Brain pericyte (primary cell): ENCODE measurements at regions not wholly inside any gene's neighbourhood (a gene's known extent, or its start where the extent isn't known, plus 50 kb on each side); places are given as distances from the start of the nearest gene placed in this dataset.

Experiments
- DNase-seq: peaks from one replicate; pipeline ENCODE4 v3.0.0-alpha.2; 2012; ENCODE audit warnings: low read depth, low spot score

DNA sequence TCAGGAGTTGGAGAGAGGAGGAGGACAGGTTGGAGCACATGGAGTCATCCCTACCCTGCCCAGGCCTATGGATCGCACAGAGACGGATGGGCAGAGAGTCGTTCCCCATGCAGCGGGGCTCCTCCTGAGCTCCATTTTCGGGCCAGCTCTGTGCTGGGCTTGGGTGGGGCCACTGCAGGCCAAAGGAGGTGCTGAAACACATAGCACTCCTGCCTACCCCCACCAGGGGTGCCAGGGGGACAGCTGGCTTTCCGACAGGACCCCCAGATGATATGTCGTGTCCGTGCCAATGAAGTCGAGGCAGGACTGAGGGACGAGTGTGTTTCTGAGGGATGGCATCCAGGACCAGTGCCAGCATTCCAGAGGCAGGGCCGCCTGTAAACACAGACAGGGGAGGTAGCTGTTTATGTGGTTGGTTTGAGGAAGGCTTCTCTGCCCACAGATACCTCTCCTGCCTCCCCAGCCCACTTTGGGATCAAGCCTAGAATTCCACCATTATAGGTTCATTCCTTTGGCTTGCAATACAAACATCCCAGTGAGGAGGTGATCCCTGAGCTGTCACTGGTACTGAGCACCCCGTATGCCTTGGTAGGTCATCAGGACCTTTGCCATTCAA lies 116.6 kb downstream of the GLI2 start:
- no peak for DNase-seq

DNA sequence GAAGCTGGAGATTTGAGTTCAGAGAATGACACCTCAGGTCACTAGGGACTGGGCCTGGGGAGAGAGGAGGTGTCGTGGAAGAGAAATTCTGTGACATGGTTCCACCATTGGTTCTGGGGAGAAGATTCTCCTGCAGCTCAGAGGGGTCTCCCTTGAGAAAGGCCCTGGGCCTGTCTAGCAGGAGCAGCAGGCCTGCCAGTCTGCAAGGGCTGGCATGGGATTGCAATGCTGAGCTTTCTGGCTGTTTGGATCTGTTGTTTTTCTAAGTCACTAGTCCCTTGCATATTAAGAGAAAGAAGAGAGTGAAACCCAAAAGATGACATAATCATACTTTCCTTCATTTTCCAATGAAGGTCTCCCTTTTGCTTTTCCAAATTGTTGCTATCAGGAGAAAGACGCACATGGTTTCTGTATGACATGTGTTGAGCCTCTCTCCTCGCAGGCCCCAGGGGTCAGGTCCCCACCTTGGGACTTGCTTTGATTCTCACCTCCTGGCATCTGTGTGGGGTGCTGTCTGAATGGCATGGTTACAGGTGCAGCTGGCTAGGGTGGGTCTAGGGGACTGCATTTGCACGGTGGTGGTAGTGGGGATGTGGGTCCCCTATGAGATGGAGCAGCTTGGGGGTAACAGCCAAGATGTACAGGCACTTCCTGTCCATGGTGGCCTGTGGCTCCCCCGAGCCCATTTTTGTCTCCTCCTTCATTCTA lies 117.8 kb downstream of the GLI2 start:
- DNase-seq, result no peak

DNA sequence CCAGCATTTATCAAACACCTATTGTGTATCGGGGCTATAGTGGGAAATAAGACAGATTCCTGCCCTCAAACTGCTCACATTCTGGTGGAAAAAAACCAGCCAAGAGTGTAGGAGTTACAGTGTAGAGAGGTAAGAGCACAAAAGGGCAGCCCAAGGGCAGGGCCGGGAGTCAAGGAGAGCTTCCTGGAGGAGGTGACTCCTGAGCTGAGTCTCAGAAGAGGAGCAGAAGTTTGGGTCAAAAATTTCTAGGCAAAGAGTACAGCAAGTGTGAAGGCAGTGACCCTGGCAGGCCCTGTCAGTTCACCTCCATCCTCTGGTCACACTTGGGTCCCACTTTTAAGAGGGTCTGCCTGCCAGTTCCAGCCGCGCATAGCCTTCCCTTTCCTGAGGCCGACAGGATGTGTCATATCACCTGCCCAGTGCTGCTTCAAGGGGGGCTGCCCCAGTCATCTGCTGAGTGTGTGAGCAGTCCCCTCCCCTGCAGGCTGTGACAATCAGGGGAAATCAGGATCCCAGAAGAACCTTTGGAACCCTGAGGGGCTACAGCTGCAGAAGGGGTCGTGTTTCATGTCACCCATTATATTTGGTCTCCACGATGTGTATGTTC lies 118.4 kb downstream of the GLI2 start:
- no peak for DNase-seq

DNA sequence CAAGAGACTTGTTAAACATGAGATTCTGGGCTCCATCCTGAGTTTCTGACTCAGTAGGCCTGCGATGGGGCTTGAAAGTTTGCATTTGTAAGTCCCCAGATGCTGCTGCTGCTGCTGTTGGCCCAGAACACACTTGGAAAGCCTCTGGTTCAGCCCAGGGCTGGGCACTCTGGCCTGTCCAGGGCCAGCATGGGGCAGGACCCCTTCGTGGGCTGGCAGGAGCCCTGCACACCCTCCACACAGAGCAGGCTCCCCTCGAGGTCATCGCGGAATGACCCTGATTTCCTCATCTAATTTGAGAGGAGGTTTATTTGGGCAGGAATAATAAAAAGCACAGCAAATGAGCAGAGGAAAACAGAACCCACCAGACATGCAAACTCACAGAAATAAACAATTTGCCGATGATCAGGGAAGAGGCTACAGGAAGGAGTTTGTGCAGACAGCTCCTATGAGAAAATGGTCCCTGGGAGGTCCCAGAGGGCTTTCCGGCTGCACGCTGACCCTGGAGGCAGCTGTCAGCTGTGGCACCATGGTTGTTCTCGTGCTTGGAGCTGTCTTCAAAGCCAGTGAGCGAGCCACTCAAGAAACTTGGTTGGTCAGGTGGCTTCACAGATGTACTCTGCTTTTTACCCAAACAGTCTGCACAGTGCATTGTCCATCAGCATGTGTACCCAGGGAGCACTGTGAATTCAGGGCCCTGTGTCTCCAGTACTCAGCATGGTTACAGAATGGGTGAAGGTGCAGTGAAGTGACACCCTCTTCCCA lies 119.3 kb downstream of the GLI2 start:
- no peak for DNase-seq

DNA sequence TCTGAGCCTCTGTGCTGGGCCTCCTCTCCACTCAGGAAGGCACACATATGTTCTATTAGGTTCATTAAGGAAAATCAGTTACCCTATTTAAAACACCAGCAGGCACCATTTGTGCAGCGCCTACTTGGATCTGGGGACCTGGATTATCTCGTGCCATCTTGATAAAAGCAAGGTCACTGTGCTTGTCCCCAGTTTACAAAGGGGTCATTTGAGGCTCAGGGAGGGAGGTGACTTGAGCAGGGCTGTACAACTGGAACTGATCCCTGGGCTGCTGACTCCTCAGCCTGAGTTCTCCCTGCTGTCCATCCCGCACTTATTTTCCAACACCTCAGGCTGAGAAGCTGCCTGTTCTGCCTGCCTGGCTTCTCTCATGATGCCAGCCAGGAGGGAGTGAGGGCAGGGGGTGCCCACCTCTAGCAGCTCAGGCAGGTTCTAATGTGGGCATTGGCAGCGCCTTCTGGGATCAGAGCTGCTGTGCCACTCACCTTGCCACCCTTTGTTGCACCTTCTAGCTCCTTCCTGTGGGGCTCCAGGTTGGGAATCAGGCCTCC lies 120.3 kb downstream of the GLI2 start:
- no peak for DNase-seq

DNA sequence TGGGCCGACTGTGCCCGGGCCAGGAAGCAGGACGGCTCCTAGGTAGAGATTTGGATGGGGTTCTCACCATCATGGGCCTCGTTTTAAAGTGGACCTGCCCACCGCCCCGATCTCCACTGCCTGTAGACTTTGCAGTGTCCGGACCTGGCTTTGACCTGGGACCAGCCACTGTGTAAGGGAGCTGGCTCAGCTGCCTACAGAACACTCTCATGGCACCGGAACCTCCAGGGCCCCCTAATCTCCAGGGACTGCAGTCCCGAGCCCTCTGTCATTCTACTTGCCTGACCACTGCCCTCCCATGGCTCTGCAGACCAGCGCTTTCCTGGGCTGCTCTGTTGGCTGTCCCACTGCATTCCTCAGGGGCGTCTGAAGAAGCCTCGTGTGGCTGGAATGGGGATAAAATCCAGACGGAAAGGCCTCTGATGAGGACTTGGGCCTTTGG lies 120.8 kb downstream of the GLI2 start:
- no peak for DNase-seq

DNA sequence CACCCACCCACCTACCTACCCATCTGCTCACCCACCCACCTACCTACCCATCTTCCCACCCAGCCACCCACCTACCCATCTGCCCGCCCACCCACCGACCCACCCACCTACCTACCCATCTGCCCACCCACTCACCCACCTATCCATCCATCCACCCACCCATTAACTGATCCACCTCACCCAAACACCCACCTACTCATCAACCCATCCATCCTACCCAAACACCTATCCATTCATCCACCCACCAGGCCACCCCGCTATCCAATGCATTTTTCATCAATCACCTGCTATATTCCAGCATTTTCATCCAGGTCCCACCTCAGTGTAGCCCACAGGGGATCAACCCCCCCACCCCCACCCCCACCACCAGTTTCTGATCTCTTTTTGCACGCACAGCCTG lies 121.8 kb downstream of the GLI2 start:
- DNase-seq, result no peak

DNA sequence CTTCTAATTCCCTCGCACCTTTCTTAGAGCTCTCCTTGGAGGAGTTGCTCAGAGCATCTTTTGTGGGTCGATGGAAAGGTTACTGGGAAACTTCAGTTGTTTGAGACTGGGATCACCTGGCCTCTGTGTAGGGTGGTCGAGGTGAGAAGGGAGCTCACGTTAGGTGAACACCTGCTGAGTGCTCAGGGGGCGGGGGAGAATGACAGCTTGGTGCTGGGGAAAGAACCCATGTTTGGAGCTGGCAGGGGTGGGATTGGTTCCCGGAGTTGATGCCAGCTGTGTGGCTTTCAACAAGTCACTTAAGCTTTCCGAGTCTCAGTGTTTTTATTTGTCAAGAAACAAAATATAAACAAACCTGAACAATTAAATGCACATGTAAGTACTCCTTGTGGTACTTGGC lies 122.3 kb downstream of the GLI2 start:
- DNase-seq, result no peak

DNA sequence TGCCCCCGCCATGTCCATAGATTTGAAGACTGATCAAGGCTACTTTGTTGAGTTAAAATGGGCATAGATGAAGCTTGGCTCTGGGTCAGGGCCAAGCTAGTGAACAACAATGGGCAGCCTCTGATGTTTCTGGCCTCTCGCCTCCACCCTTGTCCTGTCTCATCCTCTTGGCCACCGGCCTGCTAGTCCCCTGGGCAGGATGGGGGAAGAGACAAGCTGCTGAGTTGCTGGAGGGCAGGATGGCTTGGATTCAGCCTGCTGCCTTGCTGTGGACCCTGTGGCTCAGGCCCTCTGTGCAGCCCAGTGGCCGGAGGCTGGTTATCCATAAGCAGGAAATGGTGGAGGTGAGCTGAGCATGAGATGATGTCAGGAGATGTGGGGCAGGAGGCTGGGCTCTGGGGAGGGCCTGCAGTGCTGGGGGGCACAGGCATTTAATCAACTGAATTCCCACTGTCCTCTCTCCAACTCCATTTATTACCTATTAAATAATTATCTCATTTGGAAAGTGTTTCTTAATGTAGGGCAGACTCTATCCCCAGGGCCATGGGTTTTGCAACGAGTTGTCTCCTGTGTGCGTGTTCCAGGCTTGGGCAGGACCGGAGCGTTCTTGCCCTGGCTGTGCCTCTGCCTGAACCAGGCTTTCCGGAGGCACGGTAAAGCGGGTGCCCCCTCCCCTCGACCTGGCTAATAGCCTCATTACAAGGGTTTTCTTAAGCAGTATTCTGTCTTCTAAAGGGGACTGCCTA lies 122.9 kb downstream of the GLI2 start:
- no peak for DNase-seq

DNA sequence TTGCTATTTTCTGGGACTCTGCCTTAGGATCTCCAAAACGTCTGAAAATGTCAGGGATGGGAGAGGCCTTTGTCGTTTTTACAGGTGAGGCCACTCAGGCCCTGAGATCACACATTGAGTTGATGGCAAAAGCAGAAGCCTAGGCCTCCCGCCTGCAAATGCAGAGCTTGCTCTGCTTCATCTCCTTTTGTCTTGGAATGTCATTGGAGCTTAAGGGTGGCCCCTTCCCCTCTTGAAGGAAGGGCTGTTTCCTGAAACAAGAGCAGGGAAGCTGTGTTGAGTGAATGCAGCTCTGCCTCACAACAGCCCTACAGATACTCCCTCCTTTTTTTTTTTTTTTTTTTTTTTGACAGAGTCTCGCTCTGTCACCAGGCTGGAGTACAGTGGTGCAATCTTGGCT lies 123.5 kb downstream of the GLI2 start:
- no peak for DNase-seq

DNA sequence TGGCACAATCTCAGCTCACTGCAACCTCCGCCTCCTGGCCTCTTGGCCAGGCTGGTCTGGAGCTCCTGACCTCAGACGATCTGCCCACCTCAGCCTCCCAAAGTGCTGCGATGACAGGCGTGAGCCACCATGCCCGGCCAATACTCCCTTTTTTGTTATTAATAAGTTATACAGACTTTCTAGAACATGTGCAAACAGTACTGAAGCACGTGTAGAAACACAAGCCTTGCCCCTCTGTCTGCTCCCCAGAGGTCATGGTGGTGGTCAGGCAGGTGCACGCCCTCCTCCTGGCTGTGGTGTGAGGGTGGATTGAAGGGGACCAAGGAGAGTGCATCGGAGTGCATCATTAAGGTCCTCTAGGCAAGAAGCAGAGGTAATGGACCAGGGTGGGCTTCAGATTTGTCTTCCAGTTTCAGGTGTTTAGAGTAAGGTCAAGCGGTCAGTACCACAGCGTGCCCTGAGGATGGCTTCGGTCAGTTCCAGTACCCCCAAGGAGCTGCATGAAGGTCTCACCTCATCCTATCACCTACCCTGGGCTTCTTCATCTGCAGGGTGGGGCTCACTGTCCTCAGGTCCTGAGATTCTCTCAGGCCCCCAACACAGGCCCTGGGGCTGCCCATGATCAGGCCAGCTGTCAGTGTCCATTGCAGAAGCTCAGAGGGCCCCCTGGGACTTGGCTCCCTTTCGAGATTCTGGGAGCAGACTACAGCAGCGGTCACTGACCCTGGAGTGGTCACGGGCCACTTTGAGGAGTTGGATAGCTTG lies 124.3 kb downstream of the GLI2 start:
- no peak for DNase-seq

DNA sequence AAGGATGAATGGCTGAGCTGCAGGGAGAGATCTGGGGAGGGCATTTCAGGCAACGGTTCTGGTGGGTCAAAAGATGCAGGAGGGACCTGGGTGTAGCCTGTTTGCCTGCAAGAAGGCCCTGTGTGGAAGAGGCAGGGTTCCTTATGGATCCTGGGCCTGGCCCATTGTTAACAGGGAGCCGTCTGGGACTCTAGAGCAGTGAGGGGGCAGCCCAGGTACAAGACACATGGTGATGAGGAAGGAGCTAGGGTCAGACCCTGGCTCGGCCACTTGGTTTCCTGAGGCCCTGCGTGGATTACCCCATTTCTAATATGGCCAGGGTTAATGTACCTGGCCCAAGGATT lies 124.9 kb downstream of the GLI2 start:
- no peak for DNase-seq

DNA sequence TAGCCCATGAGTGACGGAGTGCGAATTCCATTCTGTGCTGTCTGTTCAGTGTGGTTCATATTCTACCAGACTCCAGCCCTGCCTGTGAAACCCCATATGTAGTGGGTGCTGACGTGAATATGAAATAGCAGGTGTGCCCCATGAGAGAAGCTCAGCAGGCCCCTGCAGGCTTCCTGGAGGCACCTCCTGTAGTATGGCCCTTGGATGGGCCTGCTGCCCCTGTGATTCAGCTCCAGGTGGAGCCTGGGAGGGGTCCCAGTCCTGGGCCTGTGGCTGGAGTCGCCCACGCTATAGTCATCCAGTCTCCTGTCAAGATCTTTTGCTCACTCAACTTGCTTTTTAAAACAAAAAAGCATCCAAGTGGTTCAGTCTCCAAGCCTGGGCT lies 125.5 kb downstream of the GLI2 start:
- no peak for DNase-seq

DNA sequence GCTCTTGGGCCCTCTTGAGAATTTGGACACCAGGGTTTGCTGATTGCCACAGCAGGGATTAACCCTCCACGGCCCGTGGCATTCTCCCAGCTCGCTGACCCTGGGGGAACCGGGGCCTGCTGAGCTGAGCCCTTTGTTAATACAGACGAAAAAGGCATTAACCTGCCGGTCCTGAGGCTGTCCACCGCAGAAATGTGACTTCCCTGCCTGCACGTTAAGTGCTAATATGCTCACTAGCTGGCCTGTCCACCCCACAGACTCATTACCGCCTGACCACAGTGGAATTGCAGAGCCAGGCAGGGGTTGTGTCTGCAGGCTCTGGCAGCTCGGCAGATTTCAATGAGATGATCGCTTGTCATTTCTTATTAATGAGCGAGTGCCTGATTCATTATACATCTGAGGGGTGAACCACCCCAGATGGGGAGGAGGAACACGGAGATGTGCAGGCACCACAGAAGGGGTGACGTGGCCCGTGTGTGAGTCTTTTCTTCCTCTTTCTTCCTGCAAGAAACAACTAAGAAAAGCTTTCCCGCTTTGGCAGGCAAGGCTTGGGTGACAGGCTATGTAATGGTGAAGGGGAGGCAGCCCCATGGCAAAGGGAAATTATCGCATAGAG lies 126.0 kb downstream of the GLI2 start:
- DNase-seq, result no peak

DNA sequence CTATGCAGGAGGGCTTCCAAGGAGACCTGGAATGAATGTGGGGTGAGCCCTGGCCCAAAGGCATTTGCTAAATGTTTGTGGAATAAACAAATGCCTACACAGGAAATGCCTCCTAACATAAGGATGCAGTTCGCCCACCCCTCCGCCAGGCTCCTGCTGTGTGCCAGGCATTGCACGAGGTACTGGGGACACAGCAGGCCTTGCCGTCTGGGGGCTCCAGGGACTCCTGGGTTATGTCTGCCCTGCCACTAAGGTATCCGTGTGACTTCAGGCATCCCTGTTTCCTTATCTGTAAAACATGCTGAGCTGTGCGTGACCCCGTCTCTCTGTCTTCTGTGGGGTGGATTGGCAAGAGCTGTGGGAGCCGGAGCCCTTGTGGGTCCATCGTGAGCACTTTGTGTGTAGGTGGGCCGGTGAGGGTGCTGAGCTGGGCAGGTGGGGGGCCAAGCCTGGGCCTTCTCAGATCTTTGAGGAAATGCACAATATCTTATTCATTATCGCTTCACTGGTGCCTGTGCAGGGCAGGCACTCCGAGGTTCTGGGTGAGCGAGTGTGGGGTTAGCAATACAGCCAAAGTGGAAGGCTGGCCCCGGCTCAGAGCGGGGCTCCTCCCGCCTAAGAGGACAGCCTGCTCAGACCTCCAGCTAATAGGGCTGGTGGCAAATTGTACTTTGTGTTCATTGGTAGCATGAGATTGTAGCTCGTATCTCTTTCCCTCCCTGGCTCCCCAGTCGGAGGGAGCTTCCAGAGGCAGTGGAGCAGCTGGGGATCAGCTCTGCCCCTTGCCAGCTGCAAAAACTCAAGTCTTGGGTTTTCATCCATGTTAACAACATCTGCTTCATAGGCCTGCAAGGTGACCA lies 126.8 kb downstream of the GLI2 start:
- DNase-seq, result no peak

DNA sequence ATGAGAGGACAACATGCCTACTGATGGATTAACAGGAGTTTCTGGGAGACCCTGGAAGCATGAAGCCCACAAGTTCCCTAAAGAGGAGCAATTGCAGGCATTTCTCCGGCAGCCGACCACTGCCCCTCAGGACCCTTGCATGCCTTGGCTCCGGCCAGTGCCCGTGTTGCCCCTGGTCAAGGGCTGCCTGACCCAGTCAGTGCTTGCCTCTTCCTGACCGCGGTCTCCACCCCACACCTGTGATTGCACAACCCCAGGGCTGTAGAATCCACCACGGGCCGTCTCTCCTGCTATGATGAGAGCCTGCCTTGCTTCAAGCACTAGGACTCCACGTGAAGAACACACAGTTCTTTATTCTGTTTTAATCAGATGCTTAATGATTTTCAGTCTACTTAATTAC lies 127.5 kb downstream of the GLI2 start:
- no peak for DNase-seq

DNA sequence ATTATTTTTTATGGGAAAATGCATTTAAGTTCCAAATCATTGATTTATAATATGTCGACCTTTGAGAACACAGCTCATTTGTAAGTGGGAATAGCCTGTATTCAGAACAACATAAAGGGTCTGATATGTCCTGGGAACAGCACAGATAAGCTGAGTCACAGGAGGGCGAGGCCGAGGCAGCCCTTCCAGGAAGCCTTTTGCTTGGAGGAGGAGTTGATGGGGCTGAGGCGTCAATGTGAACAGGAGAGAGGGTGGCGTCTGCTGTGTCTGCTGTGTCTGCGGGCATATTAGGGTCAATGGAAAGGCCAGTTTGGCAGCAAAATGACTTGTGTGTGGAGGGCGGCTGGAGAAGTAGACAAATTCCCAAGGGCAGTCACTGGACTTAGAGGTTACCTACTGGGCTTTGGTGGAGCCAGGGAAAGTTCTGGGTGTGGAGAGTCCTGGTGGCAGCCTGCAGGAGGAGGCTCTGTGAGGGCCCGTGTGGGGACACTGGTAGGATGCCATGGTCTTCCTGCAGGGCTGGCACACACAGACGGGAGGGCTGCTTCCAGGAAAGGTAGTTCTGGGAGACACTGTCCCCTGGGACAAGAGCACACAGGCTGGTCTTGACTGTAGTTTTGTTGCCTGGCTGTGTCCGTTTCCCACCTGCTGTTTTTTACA lies 128.1 kb downstream of the GLI2 start:
- no peak for DNase-seq

DNA sequence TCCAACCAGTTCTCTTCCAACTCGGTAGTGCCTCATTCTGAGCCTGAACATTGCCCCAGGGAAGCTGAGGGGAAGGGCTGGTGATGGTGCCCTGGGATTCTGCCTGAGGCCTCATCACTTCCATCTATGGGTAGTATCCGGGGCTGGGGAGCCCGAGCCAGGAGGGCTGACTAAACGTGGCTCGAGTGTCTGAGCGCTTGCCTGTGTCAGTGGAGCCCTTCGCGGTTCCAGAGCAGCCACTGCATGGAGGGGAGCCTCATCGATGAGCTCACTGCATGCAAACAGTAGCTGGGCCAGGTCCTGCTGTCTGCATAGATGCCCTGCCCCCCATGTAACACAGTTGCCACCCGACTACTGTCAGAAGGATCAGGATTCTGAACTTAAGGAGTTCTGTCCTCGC lies 129.3 kb downstream of the GLI2 start:
- no peak for DNase-seq

DNA sequence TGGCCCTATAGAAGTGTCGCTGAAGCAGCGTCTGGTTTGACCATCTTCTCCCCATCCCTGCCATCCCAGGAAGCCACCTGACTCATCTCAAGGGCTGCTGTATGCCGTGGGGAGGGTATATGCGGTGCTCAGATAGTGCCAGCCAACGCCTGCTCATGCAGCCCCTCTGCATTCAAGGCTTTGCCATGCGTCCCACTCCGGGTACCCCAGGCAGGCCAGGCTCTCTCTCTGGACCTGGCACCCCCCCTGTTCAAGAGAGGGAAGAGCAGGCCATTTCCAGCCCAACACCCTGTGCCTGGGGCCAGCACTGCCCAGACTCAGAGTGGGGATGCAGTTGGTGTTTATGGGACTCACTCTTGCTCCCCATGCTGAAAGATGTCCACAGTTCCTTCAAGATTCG lies 130.0 kb downstream of the GLI2 start:
- no peak for DNase-seq
